ENCODE measurements at regions not wholly inside any gene's neighbourhood (a gene's known extent, or its start where the extent isn't known, plus 50 kb on each side); places are given as distances from the start of the nearest gene placed in this dataset.

DNA sequence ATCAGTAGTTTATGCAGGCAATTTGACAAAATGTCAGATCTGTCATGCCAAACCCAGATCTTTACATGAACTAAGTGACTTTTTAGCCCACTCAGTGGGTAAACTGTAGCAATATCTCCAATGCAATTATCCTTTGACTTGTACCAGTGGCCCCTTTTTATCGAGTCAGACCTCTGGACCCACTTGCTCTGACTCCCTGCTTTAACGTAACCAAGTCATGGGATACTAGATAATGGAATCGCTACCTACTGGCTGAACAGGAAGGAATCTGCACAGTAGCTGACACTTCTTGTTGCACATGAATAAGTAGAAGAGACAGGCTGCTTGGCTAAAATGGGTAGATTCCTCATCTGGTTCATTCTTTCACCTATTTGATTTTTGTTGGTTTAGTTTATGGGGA lies 128.4 kb upstream of the LYPLAL1 start (continued):
- TF ChIP-seq, protein P1, sequence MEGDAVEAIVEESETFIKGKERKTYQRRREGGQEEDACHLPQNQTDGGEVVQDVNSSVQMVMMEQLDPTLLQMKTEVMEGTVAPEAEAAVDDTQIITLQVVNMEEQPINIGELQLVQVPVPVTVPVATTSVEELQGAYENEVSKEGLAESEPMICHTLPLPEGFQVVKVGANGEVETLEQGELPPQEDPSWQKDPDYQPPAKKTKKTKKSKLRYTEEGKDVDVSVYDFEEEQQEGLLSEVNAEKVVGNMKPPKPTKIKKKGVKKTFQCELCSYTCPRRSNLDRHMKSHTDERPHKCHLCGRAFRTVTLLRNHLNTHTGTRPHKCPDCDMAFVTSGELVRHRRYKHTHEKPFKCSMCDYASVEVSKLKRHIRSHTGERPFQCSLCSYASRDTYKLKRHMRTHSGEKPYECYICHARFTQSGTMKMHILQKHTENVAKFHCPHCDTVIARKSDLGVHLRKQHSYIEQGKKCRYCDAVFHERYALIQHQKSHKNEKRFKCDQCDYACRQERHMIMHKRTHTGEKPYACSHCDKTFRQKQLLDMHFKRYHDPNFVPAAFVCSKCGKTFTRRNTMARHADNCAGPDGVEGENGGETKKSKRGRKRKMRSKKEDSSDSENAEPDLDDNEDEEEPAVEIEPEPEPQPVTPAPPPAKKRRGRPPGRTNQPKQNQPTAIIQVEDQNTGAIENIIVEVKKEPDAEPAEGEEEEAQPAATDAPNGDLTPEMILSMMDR (IDR thresholded peaks at IDR 0.05; ENCODE audit: control extremely low read depth in 1 of 3, insufficient read depth in 1 of 3, low read depth in 1 of 3, low read length in 3 of 3): no peak
- TF ChIP-seq CBX5 (IDR thresholded peaks at IDR 0.05; ENCODE audit: low read depth, low read length) (no peak), YY1 (IDR thresholded peaks at IDR 0.05; ENCODE audit: low read depth, low read length) (no peak)
